Gastrocnemius medialis (tissue), 4 donors: ENCODE measurements at regions not wholly inside any gene's neighbourhood (a gene's known extent, or its start where the extent isn't known, plus 50 kb on each side); places are given as distances from the start of the nearest gene placed in this dataset.

Source experiments
- POLR2A ChIP-seq, 2 donors: fragments of 450-650 bp; IDR thresholded peaks; one replicate each; pipeline ENCODE4 v1.6.1; 2017; ENCODE audit warnings: antibody characterized with exemption in 2 of 2, mild to moderate bottlenecking in 2 of 2, moderate library complexity in 2 of 2
- TF ChIP-seq, protein P1 (sequence below), 5 experiments: fragments of 450-650 bp in 3 of 5; fragments of 200-600 bp in 2 of 5; sonication (generic) in 2 of 5; IDR thresholded peaks in 4 of 5; conservative IDR thresholded peaks in 1 of 5; 1 replicate in 4 of 5; 2 replicates in 1 of 5; pipeline ENCODE4 v1.5.1; 2016 to 2019; ENCODE audit warnings: antibody characterized with exemption in 5 of 5, mild to moderate bottlenecking in 3 of 5, moderate library complexity in 3 of 5

DNA sequence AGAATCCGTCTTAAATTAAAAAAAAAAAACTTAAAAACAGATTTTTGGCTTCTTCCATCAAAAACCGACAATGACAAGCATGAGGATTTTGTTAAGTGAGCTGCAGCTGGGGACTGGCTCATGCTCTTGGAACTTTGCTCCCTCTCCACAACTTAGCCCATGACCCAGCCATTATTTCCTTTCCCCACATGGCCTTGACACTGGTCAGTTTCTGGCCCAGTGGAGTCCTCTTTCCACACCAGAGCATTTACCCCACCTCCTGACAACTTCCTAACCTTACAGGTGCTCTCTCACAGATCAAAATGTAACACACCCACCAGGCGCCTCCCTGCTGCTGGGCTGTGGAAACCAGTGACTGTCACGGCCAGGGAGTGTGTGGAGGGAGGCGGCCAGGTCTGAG lies 62.7 kb upstream of the ZNF267 start:
- TF ChIP-seq, protein P1, sequence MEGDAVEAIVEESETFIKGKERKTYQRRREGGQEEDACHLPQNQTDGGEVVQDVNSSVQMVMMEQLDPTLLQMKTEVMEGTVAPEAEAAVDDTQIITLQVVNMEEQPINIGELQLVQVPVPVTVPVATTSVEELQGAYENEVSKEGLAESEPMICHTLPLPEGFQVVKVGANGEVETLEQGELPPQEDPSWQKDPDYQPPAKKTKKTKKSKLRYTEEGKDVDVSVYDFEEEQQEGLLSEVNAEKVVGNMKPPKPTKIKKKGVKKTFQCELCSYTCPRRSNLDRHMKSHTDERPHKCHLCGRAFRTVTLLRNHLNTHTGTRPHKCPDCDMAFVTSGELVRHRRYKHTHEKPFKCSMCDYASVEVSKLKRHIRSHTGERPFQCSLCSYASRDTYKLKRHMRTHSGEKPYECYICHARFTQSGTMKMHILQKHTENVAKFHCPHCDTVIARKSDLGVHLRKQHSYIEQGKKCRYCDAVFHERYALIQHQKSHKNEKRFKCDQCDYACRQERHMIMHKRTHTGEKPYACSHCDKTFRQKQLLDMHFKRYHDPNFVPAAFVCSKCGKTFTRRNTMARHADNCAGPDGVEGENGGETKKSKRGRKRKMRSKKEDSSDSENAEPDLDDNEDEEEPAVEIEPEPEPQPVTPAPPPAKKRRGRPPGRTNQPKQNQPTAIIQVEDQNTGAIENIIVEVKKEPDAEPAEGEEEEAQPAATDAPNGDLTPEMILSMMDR (IDR thresholded peaks at IDR 0.05 in 4 of 5, conservative IDR thresholded peaks at IDR 0.05 in 1 of 5): no peak
- TF ChIP-seq POLR2A (IDR thresholded peaks at IDR 0.05): no peak
